GDM1 (cell line): ENCODE measurements at regions not wholly inside any gene's neighbourhood (a gene's known extent, or its start where the extent isn't known, plus 50 kb on each side); places are given as distances from the start of the nearest gene placed in this dataset.
"Not testable (repeated sequence)": the region's sequence is repeated elsewhere in the genome, so short reads cannot be mapped to it uniquely, and the experiment has no call there.

Experiments
- DNase-seq: peaks from one replicate; lab custom pipeline; 2025; lab: John Stamatoyannopoulos, UW

DNA sequence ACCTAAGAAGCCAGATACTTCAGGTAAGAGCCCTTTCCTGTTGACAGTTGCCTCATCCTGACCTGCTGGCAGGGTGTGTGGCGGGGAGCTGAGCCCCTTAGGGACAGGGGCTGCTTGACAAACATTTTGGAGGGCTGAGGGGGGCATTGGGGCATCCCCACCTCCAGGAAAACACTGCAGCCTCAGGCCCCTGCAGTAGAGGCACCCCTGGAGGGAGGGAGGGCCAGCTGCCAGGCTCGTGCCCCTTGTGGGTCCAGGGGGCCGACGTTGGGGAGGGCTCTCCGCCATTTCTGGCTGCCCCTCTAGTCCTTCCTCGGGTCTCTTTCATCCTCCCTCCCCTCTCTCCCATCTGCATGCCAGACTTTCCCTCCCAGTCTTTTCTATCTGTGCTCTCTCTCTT, 177.3 kb downstream of the RPS24 start:
- no peak for DNase-seq

GRCh38 chr10:78211561-78212051, 177.9 kb downstream of the RPS24 start:
- peak; percentile 44 for DNase-seq

DNA sequence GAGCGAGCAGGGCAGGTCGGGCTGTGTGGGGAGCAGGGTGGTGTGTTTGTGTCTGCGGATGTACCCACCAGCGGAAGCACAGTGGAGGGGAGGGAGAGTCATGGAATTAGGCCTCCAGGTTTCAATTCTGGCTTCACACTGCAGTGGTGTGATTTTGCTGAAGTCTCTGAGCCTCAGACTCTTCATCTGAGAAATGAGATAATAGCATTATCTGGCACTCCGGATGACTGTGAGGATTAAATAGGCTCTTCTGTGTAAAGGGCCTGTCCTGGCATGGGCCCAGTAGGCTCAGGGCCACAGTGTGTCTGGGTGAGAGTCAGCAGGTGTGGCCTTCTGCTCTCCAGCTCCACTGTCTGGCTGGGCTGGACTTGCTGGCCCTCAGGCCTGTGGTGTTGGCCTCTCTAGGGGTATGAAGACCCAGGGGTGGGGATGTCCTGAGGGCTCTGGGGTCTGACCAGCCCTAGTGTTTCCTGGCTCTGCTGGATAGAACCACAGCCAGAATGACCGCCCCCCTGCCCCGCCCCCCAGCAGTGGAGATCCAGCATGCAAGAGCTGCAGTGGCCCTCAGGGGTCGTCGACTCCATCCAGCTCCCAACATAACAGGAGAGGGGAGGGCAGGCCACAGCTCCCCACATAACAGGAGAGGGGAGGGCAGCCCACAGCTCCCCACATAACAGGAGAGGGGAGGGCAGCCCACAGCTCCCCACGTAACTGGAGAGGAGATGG, 178.6 kb downstream of the RPS24 start:
- no peak for DNase-seq

DNA sequence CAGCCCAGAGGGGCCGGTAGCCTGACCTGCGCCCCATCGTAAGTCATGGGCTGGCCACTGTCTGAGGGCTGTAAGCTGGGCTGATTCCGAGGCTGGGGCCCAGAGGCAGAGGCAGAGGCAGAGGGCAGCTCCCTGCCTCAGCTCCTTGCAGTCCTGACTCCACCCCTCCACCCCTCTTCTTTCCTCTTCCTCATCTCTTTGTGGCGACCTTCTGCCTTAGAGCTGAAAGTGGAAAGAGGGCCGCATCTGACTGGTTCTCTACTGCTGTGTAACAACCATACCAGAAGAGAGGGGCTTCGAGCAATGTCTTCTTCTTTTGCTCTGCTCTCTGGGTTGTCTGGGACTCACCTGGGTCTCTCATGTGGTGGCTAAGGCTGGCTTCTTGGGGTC, 179.1 kb downstream of the RPS24 start:
- DNase-seq, result peak; percentile 21

DNA sequence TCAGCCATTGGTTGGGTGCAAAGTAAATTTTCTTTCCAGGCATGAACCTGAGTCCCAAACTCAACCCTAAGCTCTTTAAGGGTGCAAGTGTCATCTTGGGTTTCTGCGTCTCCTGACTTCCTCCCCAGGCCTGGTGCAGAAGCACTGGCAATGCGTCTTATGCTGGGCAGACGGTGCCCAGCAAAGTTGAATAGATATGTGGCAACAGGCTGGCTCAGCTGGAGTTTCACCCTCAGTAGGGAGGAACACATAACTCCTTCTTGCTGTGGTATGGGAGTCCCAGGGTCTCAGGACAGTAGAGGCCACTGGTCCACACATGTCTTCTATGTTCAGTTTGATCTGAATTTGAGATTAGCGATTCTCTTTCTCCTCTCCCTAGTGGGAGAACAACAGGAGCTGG, 181.3 kb downstream of the RPS24 start:
- DNase-seq, result no peak

DNA sequence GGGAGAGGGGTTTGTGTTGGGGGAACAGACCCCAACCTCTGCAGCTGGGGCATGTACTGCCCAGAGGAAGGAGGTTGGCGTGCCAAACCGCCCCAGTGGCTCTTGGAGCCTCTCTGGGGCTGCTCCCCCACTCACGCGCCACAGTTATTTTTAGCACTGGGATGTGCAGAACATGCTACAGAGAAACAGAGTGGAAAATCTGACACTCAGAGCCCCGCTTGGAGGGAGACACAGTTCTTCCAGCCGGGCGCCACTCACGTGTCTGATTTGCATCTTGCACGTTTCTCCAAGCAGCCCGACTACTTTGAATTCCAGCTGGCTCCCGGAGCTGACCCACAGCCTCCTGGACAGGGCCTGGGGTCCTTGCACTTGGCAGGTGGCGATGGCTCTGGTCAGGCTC, 182.0 kb downstream of the RPS24 start:
- no peak for DNase-seq

DNA sequence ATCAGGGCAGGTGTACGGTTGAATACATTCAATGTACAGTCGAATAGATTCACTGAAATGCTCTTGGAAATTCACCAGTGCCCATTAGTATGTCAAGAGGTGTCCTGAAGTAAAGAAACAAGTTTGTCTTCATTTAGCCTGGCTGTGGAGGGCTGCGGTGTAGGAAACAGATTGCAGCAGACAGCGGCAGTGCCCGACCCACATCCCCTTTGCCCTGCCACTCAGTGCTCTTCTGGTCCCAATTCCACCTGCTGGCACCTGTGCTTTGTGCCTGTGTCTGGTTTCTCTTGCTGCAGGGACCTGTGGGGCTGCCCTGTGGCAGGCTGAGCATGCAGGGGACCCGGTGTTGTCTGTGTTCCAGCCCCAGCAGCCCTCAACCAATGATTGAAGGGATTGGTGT, 183.7 kb downstream of the RPS24 start:
- DNase-seq, result peak; percentile 38

DNA sequence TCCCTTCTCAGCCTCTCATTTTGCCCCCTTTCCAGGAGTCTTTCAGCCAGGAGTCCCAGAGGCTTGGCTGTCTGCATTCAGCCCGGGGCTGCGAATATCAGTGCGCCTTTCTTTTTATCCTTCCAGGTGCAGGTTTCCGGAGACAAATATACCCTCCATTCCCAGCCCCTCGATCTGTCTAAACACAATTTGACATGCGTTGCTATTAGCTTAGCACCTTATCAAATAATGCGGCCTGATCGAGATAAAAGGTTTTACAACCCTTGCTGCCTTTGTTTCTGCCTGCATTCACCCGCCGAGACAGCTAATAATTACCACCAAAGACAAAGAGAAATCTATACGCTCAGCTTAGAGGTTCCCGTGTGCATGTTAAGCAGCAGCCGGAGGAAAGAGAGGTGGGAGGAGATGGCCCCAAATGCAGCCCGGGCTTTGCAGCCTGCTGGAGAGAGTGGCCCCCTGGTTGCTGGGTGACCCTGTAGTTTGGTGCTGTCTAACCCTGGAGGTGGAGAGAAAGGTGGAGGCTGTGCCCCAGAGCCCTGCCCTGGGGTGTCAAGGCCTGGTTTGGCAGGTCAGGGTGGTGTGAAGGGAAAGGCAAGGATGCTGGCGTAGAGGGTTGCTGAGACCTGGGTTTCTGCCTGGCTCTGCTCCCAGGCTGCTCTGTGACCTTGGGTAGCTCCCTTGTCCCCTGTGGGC, 185.3 kb downstream of the RPS24 start:
- DNase-seq, result no peak

- not testable (repeated sequence) for DNase-seq
Measured at GRCh38 chr10:78219568-78219967, 185.9 kb downstream of the RPS24 start.

DNA sequence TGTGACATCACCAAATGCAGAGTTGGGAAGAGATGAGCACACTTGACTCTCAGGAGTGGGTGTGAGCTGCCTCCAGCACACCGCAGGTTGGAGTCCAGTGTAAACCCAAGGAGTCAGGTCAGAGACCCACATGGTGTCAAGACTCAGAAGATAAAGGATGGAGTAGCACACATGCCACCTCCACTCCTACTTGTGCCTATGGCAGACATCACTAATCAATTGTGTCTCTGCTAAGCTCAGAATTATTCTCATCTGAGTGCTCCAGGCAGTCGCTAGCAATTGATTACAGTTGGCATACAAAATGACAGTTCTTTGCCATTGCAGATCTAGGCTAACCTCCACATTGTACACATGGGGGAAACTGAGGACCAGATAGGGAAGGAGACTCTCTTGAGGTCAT, 187.1 kb downstream of the RPS24 start:
- DNase-seq, result no peak

DNA sequence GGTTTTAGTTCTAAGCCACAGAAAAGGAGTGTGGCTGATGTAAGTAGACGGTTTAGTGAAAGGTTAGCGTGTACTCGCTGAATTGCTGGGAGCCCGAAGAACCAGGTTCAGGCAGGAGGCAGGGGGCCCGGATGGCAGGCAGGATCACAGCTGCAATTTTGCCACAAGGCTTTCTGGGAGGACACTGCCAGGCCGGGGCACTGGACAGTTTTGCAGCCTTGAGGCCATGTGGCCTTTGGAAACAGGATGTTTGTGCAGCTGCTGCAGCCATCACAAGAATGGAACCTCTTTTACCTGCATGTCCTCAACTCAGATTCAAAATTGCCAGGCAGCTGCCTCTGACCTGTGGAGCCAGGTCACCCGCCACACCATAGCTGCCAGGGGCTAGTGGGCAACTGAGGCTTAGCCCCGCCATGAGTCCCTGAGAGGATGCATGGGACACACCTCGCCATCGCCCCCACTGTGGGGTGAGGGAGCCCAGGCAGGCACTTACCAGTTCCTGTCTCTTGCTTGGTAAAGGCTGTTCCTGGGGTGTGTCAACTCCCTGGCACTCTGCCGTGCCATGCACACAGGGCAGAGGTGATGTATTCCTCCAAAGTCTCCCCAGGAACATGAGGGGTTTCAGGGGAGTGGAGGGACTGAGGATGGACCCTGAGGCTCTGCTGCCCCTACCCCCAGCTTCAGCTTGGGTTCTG, 188.6 kb downstream of the RPS24 start:
- no peak for DNase-seq

- no peak for DNase-seq
Measured at GRCh38 chr10:78223088-78223487, 189.4 kb downstream of the RPS24 start.

DNA sequence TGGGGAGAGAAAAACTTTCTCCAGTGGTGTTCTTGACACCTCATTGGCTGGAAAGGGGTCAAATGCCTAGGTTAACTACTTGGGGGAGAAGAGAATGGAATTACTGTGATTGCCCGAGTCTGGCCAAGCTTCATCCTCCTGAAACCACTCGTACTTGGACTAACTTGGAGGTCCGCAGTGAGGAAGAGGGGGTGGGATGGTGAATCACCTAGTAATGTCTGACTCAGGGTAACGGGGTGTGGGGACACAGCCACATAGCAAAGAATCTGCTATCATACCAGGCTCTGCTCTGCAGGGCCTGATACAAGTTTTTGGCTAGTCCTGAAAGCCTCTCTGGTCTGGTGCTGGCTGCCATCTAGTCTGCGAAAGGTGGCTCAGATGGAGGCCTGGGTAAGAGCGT, 190.9 kb downstream of the RPS24 start:
- no peak for DNase-seq

DNA sequence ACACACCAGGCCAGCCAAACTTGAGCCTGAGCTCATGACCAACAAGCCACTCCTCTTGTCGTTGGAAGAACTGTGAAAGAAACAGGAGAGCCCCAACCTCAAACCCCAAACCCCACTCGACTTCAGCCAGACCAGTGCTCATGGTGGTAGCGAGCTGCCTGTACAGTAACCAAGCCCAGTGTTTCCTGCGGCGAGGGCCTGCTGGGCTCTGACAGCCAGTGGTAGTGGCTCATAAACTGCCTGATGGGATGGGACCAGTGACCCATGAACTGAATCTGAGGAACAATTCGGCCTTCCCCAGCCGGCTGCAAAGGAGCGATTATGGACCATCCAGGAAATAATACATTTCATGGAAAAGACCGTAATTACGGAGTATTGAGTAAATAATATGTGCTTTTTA, 191.9 kb downstream of the RPS24 start:
- DNase-seq, result no peak

DNA sequence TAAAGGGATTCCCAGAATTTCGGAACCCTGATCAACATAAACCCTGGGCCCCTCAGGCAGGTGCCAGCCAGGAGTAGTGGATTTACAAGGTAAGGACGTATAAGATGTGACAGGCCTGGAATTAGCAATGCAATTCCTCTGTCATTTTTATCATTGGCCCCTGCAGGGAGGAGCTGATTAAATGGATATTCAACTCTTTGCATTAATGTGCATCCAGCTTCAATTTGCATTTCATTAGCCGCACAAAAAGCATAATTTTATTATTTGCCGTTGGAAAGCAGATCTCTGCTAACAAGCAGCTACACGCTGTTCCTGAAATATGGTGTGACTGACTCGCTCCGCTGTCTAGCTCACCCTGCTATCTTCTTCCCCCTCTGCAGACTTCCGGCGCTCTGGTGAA, 195.8 kb downstream of the RPS24 start:
- DNase-seq, result no peak

DNA sequence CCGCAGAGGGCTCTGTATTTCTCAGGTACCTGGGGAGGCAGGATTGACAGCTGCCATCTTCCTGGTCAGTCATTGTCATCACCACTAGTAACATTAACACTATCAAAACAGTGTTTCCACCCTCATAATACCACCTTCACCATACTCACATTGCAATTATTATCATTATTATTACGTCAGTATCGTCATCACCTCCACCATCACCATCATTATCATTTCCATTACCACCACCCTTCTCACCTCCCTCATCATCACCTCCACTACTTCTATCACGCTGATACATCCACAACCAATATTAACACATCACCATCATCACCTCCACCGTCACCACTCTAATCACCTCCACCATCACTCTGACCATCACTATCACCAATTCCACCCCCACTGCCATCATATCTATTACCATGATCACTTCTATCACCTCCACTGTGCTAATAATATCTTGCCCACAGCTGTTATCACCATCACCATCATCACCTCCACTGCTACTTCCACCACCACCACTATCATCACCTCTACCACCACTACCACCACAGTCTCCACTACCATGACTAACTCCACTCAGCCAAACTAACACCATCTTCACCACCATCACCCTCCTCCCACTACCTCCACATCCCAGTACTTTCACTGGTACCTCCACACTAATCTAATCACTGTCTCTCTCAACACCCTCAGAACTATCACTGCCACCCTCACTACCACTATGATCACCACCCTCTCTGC, 196.4 kb downstream of the RPS24 start:
- DNase-seq, result no peak

GRCh38 chr10:78231327-78231726, 197.7 kb downstream of the RPS24 start:
- no peak for DNase-seq

- DNase-seq, result no peak
Measured at GRCh38 chr10:78231939-78232338, 198.3 kb downstream of the RPS24 start.

DNA sequence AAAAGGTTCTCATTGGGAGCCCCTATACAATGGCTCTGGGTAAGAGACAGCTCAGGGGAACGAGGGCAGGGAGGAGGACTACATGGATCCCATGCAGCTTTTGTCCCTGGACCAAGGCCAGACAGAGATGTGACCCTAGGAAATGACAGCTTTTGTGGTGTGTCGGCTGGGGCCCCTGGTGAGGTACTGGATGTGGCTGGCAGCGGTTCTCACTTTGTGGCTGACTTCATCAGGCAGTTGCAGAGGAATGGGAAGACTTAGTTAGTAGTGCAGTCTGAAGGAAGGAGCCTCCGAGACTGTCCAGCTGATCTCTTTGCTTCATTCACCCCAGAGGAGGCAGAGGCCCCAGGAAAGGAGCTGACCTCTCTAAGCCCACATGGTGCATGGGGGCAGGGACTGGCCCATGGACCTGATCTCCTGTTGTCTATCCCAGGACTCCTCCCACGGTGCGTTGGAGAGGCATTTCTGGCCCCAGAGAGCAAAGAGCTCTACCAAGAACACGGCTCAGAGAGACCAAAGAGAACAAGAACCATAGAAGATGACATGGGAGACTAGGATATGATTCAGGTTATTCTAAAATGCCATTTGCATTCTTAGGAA, 202.9 kb downstream of the RPS24 start:
- DNase-seq, result peak; percentile 75

DNA sequence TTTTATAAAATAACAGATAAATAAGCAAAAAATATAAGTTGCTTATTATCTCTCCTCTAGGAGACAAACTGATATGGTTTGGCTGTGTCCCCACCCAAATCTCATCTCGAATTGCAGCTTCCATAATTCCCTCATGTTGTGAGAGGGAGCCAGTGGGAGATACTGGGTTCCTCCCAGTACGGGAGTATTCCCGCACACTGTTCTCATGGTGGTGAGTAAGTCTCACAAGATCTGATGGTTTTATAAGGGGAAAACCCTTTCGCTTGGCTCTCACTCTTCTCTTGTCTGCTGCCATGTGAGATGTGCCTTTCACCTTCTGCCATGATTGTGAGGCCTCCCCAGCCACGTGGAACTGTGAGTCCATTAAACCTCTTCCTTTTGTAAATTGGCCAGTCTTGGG, 204.3 kb downstream of the RPS24 start:
- not testable (repeated sequence) for DNase-seq

DNA sequence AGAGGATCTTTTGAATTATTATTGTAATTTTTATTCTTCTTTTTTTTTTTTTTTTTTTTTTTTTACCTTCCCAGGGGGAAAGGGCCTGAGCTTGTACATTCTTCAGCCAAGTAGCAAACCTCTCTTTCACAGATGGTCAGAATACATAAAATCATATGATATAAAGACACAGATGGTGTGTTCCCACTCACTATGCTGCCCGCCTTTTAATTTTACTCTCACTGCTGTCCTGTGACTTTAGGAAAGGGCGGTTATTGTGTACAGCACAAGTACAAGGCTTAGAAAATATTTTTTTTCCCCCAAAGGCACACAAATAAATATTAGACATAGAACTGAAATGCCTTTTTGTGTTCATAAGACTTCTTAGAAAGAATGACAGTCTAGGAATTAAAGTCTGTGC, 213.6 kb downstream of the RPS24 start:
- no peak for DNase-seq

GRCh38 chr10:78247821-78248220, 214.2 kb downstream of the RPS24 start:
- peak; percentile 53 for DNase-seq
